HepG2 (cell line): ENCODE measurements at regions not wholly inside any gene's neighbourhood (a gene's known extent, or its start where the extent isn't known, plus 50 kb on each side); places are given as distances from the start of the nearest gene placed in this dataset.

Experiments used
- ATAC-seq: fragments of 200-7000 bp; cut with Tn5 transposase; 3 replicates; pipeline ENCODE4 v1.9.1; 2020; ENCODE audit warnings: mild to moderate bottlenecking, moderate library complexity
- BruUV-seq: library from RNA; stranded (reverse); fragments of 400-500 nt; replicated peaks from 2 replicates; lab custom pipeline; 2021; lab: Mats Ljungman, UMichigan
- CTCF ChIA-PET: fragments of 300-600 bp; formaldehyde crosslinking; extraction: SDS; loops from one replicate; lab custom pipeline; 2021; ENCODE audit warnings: low total read pairs, inconsistent platforms, low intra/inter-chr PET ratio; lab: Yijun Ruan, JAX
- POLR2A ChIA-PET: fragments of 350-600 bp; sonication (Branson Sonifier 250); formaldehyde crosslinking; loops from one replicate; lab custom pipeline; 2020; ENCODE audit warnings: antibody characterized with exemption, inconsistent platforms; lab: Yijun Ruan, JAX
- DNase-seq: peaks from one replicate; pipeline ENCODE4 v3.0.0-alpha.2; 2015; ENCODE audit warnings: low spot score
- FAIRE-seq: peaks from 3 replicates; lab custom pipeline; 2011; peaks lifted over from hg19 to GRCh38; lab: Jason Lieb, UNC
- H2AFZ ChIP-seq: one replicate; pipeline ENCODE4 v1.6.1; 2011; ENCODE audit warnings: low read length, inconsistent platforms
- H3K27ac ChIP-seq: fragments of 300-600 bp; 3 replicates; pipeline ENCODE4 v1.8.0; 2011; ENCODE audit warnings: mixed run types, mild to moderate bottlenecking, mixed read lengths, low read length, inconsistent platforms; ENCODE audit not compliant: insufficient read depth; ENCODE audit errors: extremely low read length
- H3K27me3 ChIP-seq, 2 experiments: fragments of 200-600 bp in 1 of 2; 2 replicates in 1 of 2; 3 replicates in 1 of 2; pipeline versions ENCODE4 v1.6.0 to v1.8.0; 2011; ENCODE audit warnings: low read length in 2 of 2, mild to moderate bottlenecking in 2 of 2, moderate library complexity in 2 of 2, inconsistent platforms in 1 of 2; ENCODE audit not compliant: insufficient read depth in 2 of 2, control insufficient read depth in 1 of 2
- H3K36me3 ChIP-seq, 2 experiments: fragments of 200-600 bp in 1 of 2; replicated peaks in 1 of 2; 2 replicates in 1 of 2; 3 replicates in 1 of 2; pipeline versions ENCODE4 v1.5.1 to v1.8.0; 2011; ENCODE audit warnings: low read length in 2 of 2, inconsistent platforms in 1 of 2; ENCODE audit not compliant: insufficient read depth in 2 of 2, control insufficient read depth in 1 of 2
- H3K4me1 ChIP-seq: 2 replicates; pipeline ENCODE4 v1.5.1; 2012; ENCODE audit warnings: low read length, inconsistent platforms; ENCODE audit not compliant: insufficient read depth
- H3K4me2 ChIP-seq: 2 replicates; pipeline ENCODE4 v1.6.0; 2011; ENCODE audit warnings: low read depth, low read length, inconsistent platforms
- H3K4me3 ChIP-seq, 3 experiments: fragments of 200-600 bp in 1 of 3; sonication (generic), shearing (Covaris generic) in 1 of 3; replicated peaks in 1 of 3; 2 replicates each; pipeline ENCODE4 v1.5.1; 2011 to 2016; ENCODE audit warnings: low read length in 3 of 3, inconsistent platforms in 2 of 3, low read depth in 2 of 3, mild to moderate bottlenecking in 2 of 3, control low read depth in 1 of 3, mixed read lengths in 1 of 3; ENCODE audit not compliant: insufficient read depth in 1 of 3
- H3K79me2 ChIP-seq: one replicate; pipeline ENCODE4 v1.6.1; 2011; ENCODE audit warnings: low read length, inconsistent platforms; ENCODE audit not compliant: insufficient read depth
- H3K9ac ChIP-seq: 2 replicates; pipeline ENCODE4 v1.6.0; 2011; ENCODE audit warnings: mild to moderate bottlenecking, low read depth, low read length, inconsistent platforms; ENCODE audit not compliant: insufficient read depth
- H3K9me3 ChIP-seq: 2 replicates; pipeline ENCODE4 v1.5.1; 2012; ENCODE audit warnings: mild to moderate bottlenecking, low read length
- H4K20me1 ChIP-seq: 2 replicates; pipeline ENCODE4 v1.6.0; 2011; ENCODE audit warnings: inconsistent platforms, mild to moderate bottlenecking, low read length, moderate library complexity; ENCODE audit not compliant: insufficient read depth
- ARID5B ChIP-seq: IDR thresholded peaks from 2 replicates; pipeline ENCODE4 v1.4.0; 2020; ENCODE audit warnings: mild to moderate bottlenecking, missing genetic modification reagents
- BCL3 ChIP-seq: sonication (generic); formaldehyde crosslinking; IDR thresholded peaks from 2 replicates; pipeline ENCODE4 v1.5.1; 2020; ENCODE audit warnings: mild to moderate bottlenecking, missing genetic modification reagents, moderate library complexity
- CCAR2 ChIP-seq: fragments of 200-400 bp; formaldehyde crosslinking; optimal IDR thresholded peaks from 2 replicates; pipeline ENCODE3; 2018; ENCODE audit warnings: low read depth, mild to moderate bottlenecking, low read length, moderate library complexity
- FOXA3 ChIP-seq: IDR thresholded peaks from 2 replicates; pipeline ENCODE4 v1.6.1; 2016; ENCODE audit warnings: missing genetic modification reagents, missing compliant biosample characterization
- MYNN ChIP-seq: sonication (generic); formaldehyde crosslinking; IDR thresholded peaks from 2 replicates; pipeline ENCODE4 v1.4.0; 2020; ENCODE audit warnings: mild to moderate bottlenecking, low read depth, missing genetic modification reagents
- RFXAP ChIP-seq: sonication (generic); formaldehyde crosslinking; IDR thresholded peaks from 2 replicates; pipeline ENCODE4 v1.4.0; 2020; ENCODE audit warnings: missing genetic modification reagents, borderline replicate concordance
- STAT5B ChIP-seq: sonication (generic); formaldehyde crosslinking; IDR thresholded peaks from 2 replicates; pipeline ENCODE4 v1.4.0; 2020; ENCODE audit warnings: missing genetic modification reagents
- ZBTB34 ChIP-seq: sonication (generic); formaldehyde crosslinking; IDR thresholded peaks from 2 replicates; pipeline ENCODE4 v1.8.0; 2022; ENCODE audit warnings: mild to moderate bottlenecking, missing genetic modification reagents
- ZNF326 ChIP-seq: sonication (generic); formaldehyde crosslinking; IDR thresholded peaks from 2 replicates; pipeline ENCODE4 v1.4.0; 2020; ENCODE audit warnings: missing genetic modification reagents, borderline replicate concordance
- ZNF646 ChIP-seq: sonication (generic); formaldehyde crosslinking; IDR thresholded peaks from 2 replicates; pipeline ENCODE4 v1.9.0; 2021; ENCODE audit warnings: mild to moderate bottlenecking, missing genetic modification reagents
- ZNF670 ChIP-seq: sonication (generic); formaldehyde crosslinking; IDR thresholded peaks from 2 replicates; pipeline ENCODE4 v1.8.0; 2022; ENCODE audit warnings: mild to moderate bottlenecking, missing genetic modification reagents, borderline replicate concordance
- ZSCAN29 ChIP-seq: sonication (generic); formaldehyde crosslinking; conservative IDR thresholded peaks from 2 replicates; pipeline ENCODE4 v1.4.0; 2020; ENCODE audit warnings: mild to moderate bottlenecking, missing genetic modification reagents
- WGBS: methylation state at CpG from one replicate; pipeline ENCODE4 v1.1.6; 2017; ENCODE audit warnings: low lambda C conversion rate; 5-methylcytosine and 5-hydroxymethylcytosine counted together
- in situ Hi-C: cut with HindIII; loops from 2 replicates; pipeline ENCODE4 v1.10.0; 2017; ENCODE audit warnings: low pct_unique_long_range_greater_than_20kb; ENCODE audit not compliant: extremely low pct_ligation_motif_present
- intact Hi-C: fragments of 100-400 bp; cut with micrococcal nuclease; formaldehyde crosslinking; loops from one replicate; pipeline ENCODE4 v1.10.0; 2022; ENCODE audit not compliant: unreplicated experiment

GRCh38 chr6:54574671-54575070 lies 266.4 kb downstream of the TINAG start:
- Histone ChIP-seq H3K4me1 (no peaks in the 10 kb centered on the region), H3K9ac (no peak overlapping the region), H3K36me3 (no peaks in the 10 kb centered on the region), H3K79me2 (no peaks in the 10 kb centered on the region), H4K20me1 (no peaks in the 10 kb centered on the region), H3K4me3 (no peak overlapping the region), H2AFZ (no peak overlapping the region), H3K27me3 (no peaks in the 10 kb centered on the region), H3K9me3 (no peaks in the 10 kb centered on the region), H3K27ac (no peak overlapping the region), H3K4me2 (no peak overlapping the region)
- intact Hi-C loops, result no loop called here
- WGBS, result 0% methylated on average over 1 of the region's 1 CpG
- DNase-seq, result no peak
- ChIA-PET POLR2A (no interaction called here), CTCF (no interaction called here)
- no TSS peak for BruUV-seq
- no peak for ATAC-seq
- no peak for FAIRE-seq
- in situ Hi-C loops, result no loop called here
- TF ChIP-seq ZSCAN29, result no peak
- no peak for TF ChIP-seq MYNN (CRISPR knock-in tag)
- TF ChIP-seq ZNF326 (CRISPR knock-in tag), result no peak
- TF ChIP-seq FOXA3 (CRISPR knock-in tag), result no peak
- TF ChIP-seq CCAR2, result no peak
- TF ChIP-seq ARID5B, result no peak
- no peak for TF ChIP-seq ZNF646 (CRISPR knock-in tag)
- no peak for TF ChIP-seq ZBTB34 (CRISPR knock-in tag)
- TF ChIP-seq RFXAP (CRISPR knock-in tag), result no peak
- no peak for TF ChIP-seq ZNF670
- no peak for TF ChIP-seq BCL3 (CRISPR knock-in tag)
- TF ChIP-seq STAT5B, result no peak
